Coronary artery (tissue), 2 donors: ENCODE measurements at regions not wholly inside any gene's neighbourhood (a gene's known extent, or its start where the extent isn't known, plus 50 kb on each side); places are given as distances from the start of the nearest gene placed in this dataset.

Experiments used
- DNase-seq: peaks from one replicate; pipeline ENCODE4 v3.0.0-alpha.2; 2017; ENCODE audit warnings: low spot score
- H3K27ac ChIP-seq, 2 donors: fragments of 200-600 bp; sonication (generic); one replicate each; pipeline ENCODE4 v1.5.1; 2016 to 2019
- H3K4me3 ChIP-seq: fragments of 200-600 bp; sonication (generic); 2 replicates; pipeline ENCODE4 v1.5.1; 2016; ENCODE audit warnings: mild to moderate bottlenecking, moderate library complexity
- CTCF ChIP-seq: fragments of 200-600 bp; sonication (generic); IDR thresholded peaks from one replicate; pipeline ENCODE4 v1.5.1; 2019; ENCODE audit warnings: antibody characterized with exemption

GRCh38 chr1:229893762-229894444, 173.1 kb upstream of the GALNT2 start:
- no peak for TF ChIP-seq CTCF
- H3K4me3 ChIP-seq, result no peak overlapping the region
- H3K27ac ChIP-seq, result no peak overlapping the region
- DNase-seq, result no peak

GRCh38 chr1:229894532-229894931, 172.5 kb upstream of the GALNT2 start:
- no peak for DNase-seq
- no peak for TF ChIP-seq CTCF
- H3K4me3 ChIP-seq, result no peak overlapping the region
- no peak overlapping the region for H3K27ac ChIP-seq

GRCh38 chr1:229895605-229896004, 171.4 kb upstream of the GALNT2 start:
- DNase-seq, result no peak
- no peak for TF ChIP-seq CTCF
- Histone ChIP-seq H3K4me3 (no peak overlapping the region), H3K27ac (no peak overlapping the region)

- TF ChIP-seq CTCF, result no peak
- no peak for DNase-seq
- Histone ChIP-seq H3K27ac (no peak overlapping the region), H3K4me3 (no peak overlapping the region)
Measured at GRCh38 chr1:229896306-229896705, 170.7 kb upstream of the GALNT2 start.

- no peak overlapping the region for H3K27ac ChIP-seq
- H3K4me3 ChIP-seq, result no peak overlapping the region
- no peak for DNase-seq
- no peak for TF ChIP-seq CTCF
Measured at GRCh38 chr1:229896861-229897260, 170.2 kb upstream of the GALNT2 start.

- Histone ChIP-seq H3K27ac (no peak overlapping the region), H3K4me3 (no peak overlapping the region)
- DNase-seq, result no peak
- TF ChIP-seq CTCF, result no peak
Measured at GRCh38 chr1:229897501-229897900, 169.5 kb upstream of the GALNT2 start.

GRCh38 chr1:229900220-229900619, 166.8 kb upstream of the GALNT2 start:
- no peak for TF ChIP-seq CTCF
- Histone ChIP-seq H3K4me3 (no peak overlapping the region), H3K27ac (no peak overlapping the region)
- DNase-seq, result no peak
